ENCODE measurements at regions not wholly inside any gene's neighbourhood (a gene's known extent, or its start where the extent isn't known, plus 50 kb on each side); places are given as distances from the start of the nearest gene placed in this dataset.

- no peak for TF ChIP-seq CTCF (conservative IDR thresholded peaks at IDR 0.05)
- TF ChIP-seq ZFX (IDR thresholded peaks at IDR 0.05): no peak
These were observed 106.9 kb upstream of the ETV6 start for GRCh38 chr12:11542599-11542998.

Data from C4-2B (cell line).